ENCODE measurements at regions not wholly inside any gene's neighbourhood (a gene's known extent, or its start where the extent isn't known, plus 50 kb on each side); places are given as distances from the start of the nearest gene placed in this dataset.
"Not testable (repeated sequence)": the region's sequence is repeated elsewhere in the genome, so short reads cannot be mapped to it uniquely, and the experiment has no call there.

GRCh38 chr1:29919041-29919440 lies 682.7 kb downstream of the PTPRU start:
- in situ Hi-C loops (cut with HindIII; ENCODE audit: low pct_unique_long_range_greater_than_20kb, low sequenced_read_pairs); DNase-seq (ENCODE audit: low read depth): not testable (repeated sequence)

- in situ Hi-C loops (cut with HindIII; ENCODE audit: low pct_unique_long_range_greater_than_20kb, low sequenced_read_pairs): no loop called here
- DNase-seq (ENCODE audit: low read depth): no peak
Observed at GRCh38 chr1:29916656-29917369, 680.5 kb downstream of the PTPRU start.

DNA sequence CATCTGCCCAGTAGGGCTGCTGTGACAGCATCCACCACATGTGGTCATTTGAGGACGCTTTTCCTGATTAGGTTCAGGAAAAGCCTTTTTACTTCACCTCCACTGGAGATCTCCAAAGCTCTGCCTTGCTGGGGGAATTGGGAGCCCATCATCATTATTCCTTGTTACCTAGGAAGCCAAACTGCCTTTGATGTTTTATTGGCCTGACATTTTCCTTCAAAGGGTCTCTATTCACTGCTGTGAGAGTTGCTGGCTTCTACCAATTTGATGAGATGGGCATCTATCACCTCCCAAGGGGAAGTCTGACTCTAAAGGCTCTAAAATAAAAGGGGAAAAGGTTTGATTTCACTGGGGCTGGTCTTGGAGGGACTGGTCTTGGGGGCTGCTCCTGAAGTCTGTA lies 678.6 kb downstream of the PTPRU start:
- in situ Hi-C loops (cut with HindIII; ENCODE audit: low pct_unique_long_range_greater_than_20kb, low sequenced_read_pairs): no loop called here
- DNase-seq (ENCODE audit: low read depth): no peak

- in situ Hi-C loops (cut with HindIII; ENCODE audit: low pct_unique_long_range_greater_than_20kb, low sequenced_read_pairs): no loop called here
- no peak for DNase-seq (ENCODE audit: low read depth)
Observed at GRCh38 chr1:29912425-29912824, 676.1 kb downstream of the PTPRU start.

DNA sequence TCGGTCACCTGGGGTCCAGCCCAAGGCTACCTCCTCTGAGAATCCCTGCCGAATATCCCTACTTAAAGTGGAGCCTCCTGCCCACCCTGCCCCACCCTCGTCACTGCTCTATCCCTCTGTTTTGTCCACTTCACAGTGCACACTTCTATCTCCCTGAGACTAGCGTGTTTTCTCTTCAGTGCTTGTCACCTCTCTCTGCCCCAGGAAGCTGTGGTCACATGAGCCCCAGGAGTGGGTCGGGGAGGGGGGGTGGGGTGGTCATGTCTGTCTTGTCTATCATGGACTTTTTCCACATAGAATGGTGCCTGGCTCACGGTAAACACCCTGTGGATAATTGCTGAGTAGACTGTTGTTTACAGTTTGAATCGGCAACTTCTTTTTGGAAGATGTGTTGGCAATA lies 673.6 kb downstream of the PTPRU start:
- in situ Hi-C loops (cut with HindIII; ENCODE audit: low pct_unique_long_range_greater_than_20kb, low sequenced_read_pairs): no loop called here
- no peak for DNase-seq (ENCODE audit: low read depth)

- no peak for DNase-seq (ENCODE audit: low read depth)
Observed at GRCh38 chr1:29907596-29907995, 671.3 kb downstream of the PTPRU start.

GRCh38 chr1:29906927-29907326 lies 670.6 kb downstream of the PTPRU start:
- DNase-seq (ENCODE audit: low read depth): no peak
- in situ Hi-C loops (cut with HindIII; ENCODE audit: low pct_unique_long_range_greater_than_20kb, low sequenced_read_pairs): no loop called here

More at GRCh38 chr1:29907596-29907995, 671.3 kb downstream of the PTPRU start:
- in situ Hi-C loops (cut with HindIII; ENCODE audit: low pct_unique_long_range_greater_than_20kb, low sequenced_read_pairs): no loop called here

DNA sequence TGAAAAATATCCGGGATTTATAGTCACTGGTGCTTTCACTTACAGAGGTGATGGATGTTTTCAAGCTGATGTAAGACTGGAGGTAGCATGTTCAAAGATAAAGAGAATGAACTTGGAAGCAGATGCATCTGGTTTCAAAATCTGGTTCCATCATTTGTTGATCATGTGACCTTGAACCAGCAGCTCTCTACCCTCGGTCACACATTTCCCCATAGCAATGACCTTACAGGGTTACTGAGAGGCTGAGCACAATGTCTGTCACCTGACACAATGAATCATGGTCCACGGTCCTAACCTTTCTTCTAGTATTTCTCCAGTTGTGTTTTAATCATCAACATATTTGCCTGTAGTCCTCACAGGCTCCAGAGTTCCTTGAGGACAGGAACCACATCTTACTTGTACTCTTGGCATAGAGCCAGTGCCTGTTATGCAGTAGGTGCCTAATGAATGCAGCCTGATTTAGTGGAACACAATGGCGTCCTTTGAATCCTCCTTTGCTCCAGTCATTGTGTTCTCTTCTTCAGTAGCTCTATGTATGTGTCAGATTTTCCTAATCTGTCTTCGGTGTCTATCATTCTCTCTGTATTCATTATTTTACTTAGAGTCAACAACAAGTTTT lies 667.3 kb downstream of the PTPRU start:
- in situ Hi-C loops (cut with HindIII; ENCODE audit: low pct_unique_long_range_greater_than_20kb, low sequenced_read_pairs): no loop called here
- peak; percentile 2 for DNase-seq (ENCODE audit: low read depth)

DNA sequence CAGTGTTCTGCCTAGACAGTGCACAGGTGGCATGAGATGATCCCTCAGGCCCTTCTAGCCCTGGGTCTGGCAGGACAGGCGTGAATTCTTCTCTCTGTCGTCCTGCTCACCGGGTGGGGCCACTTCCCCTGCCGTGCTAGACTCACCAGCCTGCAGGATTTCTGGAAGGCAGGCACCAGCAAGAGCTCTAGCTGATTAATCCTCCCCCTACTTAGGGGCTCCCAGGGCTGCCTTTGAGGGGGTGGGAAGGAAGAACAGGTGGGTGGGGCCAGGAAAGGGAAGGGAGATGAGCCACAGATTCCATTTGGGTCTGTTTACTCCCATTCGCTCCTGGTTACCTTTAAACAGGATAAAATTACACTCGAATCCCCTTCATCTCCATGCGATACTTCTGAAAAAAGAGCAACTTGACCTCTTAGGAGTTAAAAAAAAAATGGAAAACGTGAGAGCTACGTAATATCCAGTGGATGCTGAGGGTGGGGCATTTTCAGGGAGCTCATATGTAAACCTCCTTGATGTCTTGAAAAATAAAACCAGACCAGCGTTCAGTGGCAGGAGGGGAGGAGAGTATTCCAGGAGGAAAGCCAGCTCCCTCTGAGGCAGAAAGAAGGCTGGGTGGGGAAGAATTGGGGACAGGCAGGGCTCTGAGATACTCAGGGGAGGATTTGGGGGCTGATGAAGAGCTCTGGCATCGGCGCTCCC lies 665.5 kb downstream of the PTPRU start:
- in situ Hi-C loops (cut with HindIII; ENCODE audit: low pct_unique_long_range_greater_than_20kb, low sequenced_read_pairs): no loop called here
- DNase-seq (ENCODE audit: low read depth): no peak

DNA sequence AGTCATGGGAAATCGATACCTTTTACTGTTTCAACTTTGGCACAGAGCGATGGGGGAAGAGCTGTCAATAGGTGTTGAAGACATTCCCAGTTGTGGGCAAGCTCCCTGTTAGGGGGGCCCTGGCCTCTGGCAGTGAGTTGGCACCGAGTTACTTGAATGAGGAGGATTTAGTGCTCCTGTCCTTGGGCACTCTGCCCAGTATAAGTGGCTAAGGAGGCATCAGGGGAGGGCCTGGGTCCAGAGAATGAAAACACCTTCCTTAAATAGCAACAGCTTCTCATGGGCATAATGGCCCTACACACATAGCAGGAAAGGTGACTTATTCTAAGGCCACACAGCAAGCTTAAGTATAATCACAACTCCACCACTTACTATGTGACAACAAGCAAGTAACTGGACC lies 664.4 kb downstream of the PTPRU start:
- in situ Hi-C loops (cut with HindIII; ENCODE audit: low pct_unique_long_range_greater_than_20kb, low sequenced_read_pairs): no loop called here
- DNase-seq (ENCODE audit: low read depth): no peak

GRCh38 chr1:29900104-29900679 lies 663.9 kb downstream of the PTPRU start:
- in situ Hi-C loops (cut with HindIII; ENCODE audit: low pct_unique_long_range_greater_than_20kb, low sequenced_read_pairs): no loop called here
- DNase-seq (ENCODE audit: low read depth): no peak

DNA sequence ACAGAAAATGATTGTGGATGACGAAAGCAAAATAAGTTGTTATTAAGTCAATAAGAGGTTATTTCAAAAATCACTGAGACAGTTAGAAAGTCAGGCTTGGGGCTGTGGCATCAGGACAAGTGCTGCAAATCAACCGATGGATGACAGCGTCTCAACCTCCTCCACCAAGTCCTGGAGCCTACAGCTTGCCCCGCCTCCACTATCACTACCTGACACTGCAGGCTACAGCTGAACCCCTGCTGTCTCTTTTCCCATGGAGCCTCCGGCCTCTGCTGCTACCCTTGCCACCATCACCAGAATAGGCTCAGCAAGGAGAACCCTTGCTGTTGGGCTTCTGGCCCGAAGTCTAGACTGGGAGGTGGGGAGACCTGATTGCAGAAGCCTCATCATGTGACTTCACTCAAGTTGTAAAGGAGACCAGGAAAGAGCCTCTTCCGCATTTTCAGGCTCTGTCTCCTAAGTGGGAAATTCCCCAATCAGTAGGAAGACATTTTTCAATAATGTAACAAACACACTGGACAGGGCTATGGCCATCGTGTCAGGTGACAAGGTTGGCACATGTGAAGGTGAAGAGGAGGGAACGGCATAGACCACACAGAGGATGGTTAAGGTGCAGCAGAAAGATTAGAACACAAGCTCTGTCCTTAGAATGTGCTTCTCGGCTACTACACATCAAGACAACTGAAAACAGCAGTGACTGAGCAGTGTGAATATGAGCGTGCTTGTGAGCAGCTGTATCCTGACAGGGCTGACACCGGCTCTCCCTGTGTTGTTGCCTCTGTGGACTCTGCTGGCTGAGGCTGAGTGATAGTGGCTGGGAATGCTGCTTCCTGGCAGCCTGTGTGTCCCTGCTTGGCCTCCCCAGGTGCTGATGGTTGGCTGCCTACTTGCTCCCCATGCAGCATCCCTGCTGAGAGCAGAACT lies 660.7 kb downstream of the PTPRU start:
- in situ Hi-C loops (cut with HindIII; ENCODE audit: low pct_unique_long_range_greater_than_20kb, low sequenced_read_pairs): no loop called here
- DNase-seq (ENCODE audit: low read depth): no peak

- in situ Hi-C loops (cut with HindIII; ENCODE audit: low pct_unique_long_range_greater_than_20kb, low sequenced_read_pairs): no loop called here
- DNase-seq (ENCODE audit: low read depth): no peak
Observed at GRCh38 chr1:29896300-29896699, 660.0 kb downstream of the PTPRU start.

DNA sequence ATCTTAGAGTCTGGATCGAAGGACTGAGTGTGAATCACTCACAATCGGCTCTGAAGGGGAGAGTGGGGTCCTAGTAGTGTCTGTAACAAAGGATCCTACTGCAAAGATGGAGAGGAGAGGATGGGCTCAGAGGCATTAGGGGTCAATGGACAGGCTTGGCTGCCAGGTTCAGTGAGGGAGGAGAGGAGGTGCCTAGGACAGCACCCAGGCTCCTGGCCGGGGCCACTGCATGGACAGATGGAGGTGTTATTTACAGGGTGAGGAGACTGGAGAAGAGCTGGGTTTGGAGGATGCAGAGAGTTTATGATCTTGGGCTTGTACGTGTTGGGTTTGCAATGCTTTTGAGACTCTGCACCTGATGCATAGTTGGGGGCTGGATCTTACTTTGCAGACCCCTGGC lies 658.9 kb downstream of the PTPRU start:
- in situ Hi-C loops (cut with HindIII; ENCODE audit: low pct_unique_long_range_greater_than_20kb, low sequenced_read_pairs): no loop called here

GRCh38 chr1:29894311-29894710 lies 658.0 kb downstream of the PTPRU start:
- DNase-seq (ENCODE audit: low read depth): no peak
- in situ Hi-C loops (cut with HindIII; ENCODE audit: low pct_unique_long_range_greater_than_20kb, low sequenced_read_pairs): no loop called here

More for the DNA sequence above, 658.9 kb downstream of the PTPRU start:
- no peak for DNase-seq (ENCODE audit: low read depth)

- in situ Hi-C loops (cut with HindIII; ENCODE audit: low pct_unique_long_range_greater_than_20kb, low sequenced_read_pairs): no loop called here
- DNase-seq (ENCODE audit: low read depth): no peak
Observed at GRCh38 chr1:29893806-29894205, 657.5 kb downstream of the PTPRU start.

DNA sequence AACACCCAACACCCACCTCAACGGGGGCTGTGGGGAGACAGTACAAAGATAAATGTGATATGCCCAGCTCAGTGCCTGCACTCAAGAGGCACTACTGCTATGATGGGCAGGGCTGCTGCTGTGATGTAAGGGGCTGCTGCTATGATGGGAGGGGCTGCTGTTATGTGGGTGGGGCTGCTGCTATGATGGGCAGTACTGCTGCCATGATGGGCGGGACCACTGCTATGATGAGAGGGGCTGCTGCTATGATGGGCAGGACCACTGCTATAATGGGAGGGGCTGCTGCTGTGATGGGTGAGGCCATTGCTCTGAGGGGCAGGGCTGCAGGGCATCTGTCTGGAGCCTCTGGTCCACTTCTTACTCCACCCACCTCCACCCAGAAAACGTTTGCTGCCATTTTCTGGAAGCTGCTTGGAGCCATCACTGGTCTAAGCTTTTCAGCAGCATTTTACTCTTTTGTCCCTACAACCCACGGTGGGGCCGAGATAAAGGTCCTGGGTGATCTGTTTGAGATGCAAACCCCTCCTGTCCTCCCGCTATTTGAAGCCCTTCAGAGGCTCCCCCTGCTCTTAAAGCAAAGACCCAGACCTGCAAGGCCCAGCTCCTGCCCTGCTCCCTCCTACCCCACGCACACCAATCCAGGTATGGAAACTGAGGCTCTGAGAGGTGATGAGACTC lies 656.9 kb downstream of the PTPRU start:
- peak; percentile 1 for DNase-seq (ENCODE audit: low read depth)
- in situ Hi-C loops (cut with HindIII; ENCODE audit: low pct_unique_long_range_greater_than_20kb, low sequenced_read_pairs): no loop called here

- in situ Hi-C loops (cut with HindIII; ENCODE audit: low pct_unique_long_range_greater_than_20kb, low sequenced_read_pairs): no loop called here
- no peak for DNase-seq (ENCODE audit: low read depth)
Observed at GRCh38 chr1:29892247-29892646, 655.9 kb downstream of the PTPRU start.
